WTC11 (cell line): ENCODE measurements at regions not wholly inside any gene's neighbourhood (a gene's known extent, or its start where the extent isn't known, plus 50 kb on each side); places are given as distances from the start of the nearest gene placed in this dataset.

Source experiments
- MAX ChIP-seq: sonication (generic); formaldehyde crosslinking; IDR thresholded peaks from 2 replicates; pipeline ENCODE4 v1.8.0; 2022; ENCODE audit warnings: mild to moderate bottlenecking, missing genetic modification reagents
- TF ChIP-seq, protein P1 (sequence below): sonication (generic); formaldehyde crosslinking; IDR thresholded peaks from 2 replicates; pipeline ENCODE4 v1.8.1; 2023; ENCODE audit warnings: mild to moderate bottlenecking, missing genetic modification reagents, moderate library complexity

GRCh38 chr5:133816791-133817190 lies 151.6 kb downstream of the C5orf15 start:
- TF ChIP-seq MAX (CRISPR knock-in tag), result no peak
- TF ChIP-seq, protein P1, sequence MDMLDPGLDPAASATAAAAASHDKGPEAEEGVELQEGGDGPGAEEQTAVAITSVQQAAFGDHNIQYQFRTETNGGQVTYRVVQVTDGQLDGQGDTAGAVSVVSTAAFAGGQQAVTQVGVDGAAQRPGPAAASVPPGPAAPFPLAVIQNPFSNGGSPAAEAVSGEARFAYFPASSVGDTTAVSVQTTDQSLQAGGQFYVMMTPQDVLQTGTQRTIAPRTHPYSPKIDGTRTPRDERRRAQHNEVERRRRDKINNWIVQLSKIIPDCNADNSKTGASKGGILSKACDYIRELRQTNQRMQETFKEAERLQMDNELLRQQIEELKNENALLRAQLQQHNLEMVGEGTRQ (CRISPR knock-in tag), result no peak
